IPS DF 4.7 (cell line): ENCODE measurements at regions not wholly inside any gene's neighbourhood (a gene's known extent, or its start where the extent isn't known, plus 50 kb on each side); places are given as distances from the start of the nearest gene placed in this dataset.

Source experiments
- DNase-seq: peaks from one replicate; pipeline ENCODE4 v3.0.0-alpha.2; 2013; ENCODE audit warnings: low spot score; ENCODE audit errors: extremely low read depth

DNA sequence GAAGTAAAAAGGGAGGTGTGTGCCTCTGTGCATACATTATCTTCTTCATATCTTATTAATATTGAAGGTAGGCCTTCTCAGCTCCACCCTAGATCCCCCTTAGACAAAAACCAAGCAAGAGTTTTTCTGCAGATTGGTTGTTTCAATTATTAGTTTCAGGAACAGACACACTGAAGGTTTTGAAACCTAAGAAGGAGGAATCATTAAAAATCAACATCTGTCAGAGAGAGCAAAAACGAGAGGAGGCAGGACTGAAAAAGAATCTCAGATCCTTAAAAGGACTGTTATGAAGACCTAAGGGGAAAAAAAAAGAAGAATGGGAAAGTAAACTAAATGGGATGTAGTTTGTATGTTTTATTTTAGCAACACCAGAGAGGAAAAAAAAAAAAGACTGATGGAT is 560.8 kb upstream of the JAG1 start:
- DNase-seq: no peak

DNA sequence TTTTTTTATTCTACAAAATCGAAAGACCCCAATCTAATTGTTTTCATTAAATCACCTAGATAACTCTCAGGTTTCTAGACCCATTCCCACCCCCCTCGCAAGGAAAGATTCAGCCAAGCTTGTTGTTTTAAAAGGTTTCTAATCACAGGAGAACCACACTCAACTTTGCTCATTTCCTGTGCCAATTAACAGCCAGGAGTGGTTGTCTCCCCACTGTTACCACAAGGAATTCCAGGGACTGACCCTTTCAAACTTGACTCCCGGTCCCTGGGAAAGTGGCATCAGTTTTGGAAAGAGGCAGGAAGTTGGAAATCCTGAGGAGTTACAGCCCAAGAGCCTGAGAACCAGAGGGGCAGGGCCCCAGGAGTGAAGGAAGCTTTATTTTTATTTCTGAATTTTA is 561.3 kb upstream of the JAG1 start:
- DNase-seq: peak; percentile 19

DNA sequence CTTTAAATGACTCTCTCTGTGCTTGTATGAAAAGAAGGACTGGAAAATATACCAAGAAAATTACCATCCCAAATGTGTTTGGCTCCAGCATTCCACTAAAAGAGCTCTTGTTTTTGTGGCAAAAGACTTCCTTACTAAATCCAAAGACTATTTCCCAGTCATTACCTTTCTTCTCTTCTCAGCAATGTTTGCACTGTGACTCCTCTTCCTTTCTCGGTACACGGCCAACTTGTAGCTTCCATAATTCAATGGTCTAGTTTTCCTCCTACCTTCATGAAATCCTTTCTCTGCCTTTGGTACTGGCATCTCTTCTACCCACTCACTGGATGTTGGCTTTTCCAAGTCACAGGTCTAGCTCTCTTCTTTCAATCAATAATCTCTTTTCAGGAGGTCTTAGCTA is 568.5 kb upstream of the JAG1 start:
- DNase-seq: no peak

DNA sequence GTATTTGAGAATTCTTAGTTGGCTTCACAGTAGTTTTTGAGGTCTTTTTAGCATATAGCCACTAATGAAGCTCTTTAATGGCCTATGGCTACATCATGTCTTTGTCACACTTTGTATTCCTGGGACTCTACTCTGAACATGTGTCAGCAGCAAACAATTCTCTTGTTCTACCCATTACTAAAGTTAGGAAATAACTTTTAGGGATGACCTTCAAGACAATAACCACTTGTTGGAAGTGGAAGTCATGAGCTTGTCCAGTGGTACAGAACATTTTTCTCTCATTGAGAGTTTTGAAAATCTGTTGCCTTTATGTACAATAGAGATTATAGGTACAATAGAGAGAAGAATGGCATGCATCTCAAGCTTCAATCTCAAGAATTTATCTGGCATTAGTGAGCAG is 571.6 kb upstream of the JAG1 start:
- DNase-seq: no peak

DNA sequence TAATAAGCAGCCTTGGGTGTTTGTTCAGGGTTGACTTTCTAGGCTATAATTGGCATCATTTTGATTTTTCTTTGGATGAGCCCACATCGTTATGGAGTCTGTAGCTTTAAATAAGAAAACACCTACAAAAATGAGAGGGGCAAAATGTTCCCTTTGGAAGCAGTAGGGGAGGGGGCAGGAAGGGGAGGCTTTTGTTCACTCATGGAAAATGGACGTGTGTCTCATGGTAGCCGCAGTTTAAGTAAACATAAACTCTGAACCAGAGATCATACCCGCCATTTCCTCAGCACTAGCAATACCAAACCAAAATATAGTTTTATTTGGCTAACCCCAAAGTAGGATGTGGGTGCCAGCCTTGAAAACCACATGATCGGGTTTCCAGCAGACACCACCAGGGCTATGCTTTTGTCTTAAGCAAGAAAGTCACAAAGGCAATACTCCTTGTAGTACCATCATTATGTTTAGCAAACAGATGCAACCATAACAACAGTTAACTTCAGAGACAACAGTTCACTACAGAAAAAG is 572.5 kb upstream of the JAG1 start:
- DNase-seq: no peak

DNA sequence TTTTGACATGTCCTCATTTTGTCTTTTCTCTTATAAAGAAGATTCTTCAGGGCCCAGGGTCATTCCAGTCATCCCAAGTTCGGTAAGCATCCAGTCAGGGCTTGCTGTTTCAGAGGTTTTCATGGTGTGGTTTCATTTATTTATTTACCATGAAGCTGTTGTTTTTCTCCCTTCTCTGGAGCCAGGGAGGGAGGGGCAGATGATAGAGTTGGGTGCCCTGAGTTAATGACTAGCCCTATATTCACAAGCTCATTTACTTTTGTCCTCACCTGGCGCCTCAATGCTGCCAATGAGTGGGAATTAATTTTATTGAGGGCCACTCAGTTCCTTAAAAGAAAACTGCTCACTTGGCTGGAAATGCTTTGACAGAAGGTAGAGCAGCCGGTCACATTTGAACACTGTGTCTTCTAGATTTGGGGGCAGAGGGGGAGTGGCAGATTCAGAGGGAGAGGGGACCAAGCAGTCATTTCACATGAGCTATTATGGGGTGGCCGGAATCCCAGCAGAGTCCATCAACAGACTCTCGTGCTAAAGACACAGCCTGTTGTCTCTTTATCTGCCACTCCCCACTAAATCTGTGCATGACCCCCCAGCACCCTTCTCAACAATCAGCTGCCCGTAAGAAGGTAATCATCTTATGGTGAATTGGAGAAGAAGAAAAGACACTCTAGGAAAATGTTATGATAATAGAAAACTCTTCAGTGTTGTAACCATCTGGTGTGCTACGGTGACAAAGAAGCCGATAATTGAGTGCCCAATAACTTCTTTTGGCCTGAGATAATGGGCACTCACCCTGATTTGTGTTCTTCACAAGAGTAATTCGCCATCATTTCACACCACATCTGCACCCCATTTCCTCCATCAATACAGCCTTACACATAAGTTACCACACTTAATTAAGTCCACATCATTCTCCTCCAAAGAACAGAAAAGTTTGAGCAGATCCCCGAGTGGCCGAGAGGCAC is 573.5 kb upstream of the JAG1 start:
- no peak for DNase-seq

DNA sequence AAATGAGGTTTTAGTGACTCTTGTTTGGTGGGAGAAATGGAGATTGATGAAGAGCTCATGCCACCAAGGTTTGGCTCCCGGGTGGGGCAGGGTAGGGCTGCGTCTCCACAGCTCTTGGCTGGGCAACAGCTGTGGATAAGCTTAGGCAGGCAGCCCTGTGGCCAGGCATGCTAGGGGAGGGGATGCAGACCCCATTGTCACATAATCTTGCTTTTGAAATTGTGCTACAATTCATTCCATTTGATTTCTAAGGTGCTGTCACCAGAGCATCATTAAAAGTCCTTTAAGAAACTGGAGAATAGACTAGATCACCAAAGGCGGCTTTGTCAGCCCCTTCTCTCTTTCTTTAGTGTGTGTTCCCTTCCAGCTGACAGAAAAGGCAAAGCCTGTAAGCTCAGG is 574.2 kb upstream of the JAG1 start:
- no peak for DNase-seq

DNA sequence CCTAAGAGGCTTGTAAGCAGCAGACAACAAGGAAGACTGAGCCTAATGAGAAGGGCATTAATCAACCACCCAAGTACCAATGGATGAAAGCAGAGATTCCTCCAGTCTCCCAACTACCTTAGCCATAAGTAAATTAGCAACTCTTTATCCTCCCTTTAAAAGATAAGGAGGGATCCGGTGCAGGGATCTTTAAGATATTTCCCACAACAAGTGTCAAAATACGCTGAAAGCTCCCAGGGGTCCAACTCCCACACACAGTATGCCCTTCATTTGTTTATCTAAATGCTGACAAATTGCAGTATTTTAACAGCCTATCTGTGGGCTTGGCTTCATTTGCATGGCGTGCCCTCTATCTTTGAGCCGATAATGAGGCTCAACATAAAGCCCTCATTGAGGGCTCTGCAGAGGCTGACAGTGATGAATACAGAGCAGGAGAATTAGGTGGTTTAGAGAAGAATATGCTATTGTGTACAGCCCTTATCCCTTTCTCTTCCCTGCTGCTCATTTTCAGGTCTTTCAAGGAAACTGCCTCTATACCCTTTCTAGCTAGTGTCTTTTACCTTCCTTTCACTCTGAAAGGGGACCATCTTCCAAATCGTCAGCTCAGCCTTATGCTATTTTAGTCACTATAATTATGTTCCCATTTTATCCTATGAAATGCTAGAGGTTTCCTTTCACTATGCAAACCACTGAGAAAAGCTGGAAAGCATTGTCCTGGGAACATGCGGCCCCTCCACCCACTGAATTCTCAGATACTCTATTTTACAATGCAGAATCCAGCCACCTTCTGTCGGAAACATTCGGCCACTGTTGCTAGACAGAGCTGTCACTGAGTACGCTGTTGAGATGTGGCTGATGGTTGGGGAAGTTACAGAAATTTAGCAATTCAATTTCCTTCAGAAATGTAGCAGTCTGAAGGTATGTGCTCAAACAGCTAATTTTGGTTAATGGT is 575.2 kb upstream of the JAG1 start:
- DNase-seq: no peak

DNA sequence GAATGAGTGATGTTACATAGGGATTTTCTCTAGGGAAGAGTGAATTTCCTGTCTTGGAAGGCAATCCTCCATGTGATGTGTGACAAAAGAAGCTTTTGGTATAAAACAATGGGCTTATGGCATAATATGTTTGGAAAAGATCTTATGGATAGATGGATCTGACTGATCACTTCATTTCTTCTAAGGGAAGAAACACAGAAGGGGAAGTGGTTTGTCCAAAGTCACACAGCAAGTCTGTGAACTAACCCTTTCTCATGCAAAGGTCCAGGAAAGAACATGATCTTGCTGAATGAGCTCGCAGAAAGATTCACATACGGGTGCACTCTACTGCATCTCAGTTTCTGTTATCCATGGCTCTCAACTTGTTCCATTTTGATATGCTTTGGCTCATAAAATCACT is 575.9 kb upstream of the JAG1 start:
- no peak for DNase-seq

DNA sequence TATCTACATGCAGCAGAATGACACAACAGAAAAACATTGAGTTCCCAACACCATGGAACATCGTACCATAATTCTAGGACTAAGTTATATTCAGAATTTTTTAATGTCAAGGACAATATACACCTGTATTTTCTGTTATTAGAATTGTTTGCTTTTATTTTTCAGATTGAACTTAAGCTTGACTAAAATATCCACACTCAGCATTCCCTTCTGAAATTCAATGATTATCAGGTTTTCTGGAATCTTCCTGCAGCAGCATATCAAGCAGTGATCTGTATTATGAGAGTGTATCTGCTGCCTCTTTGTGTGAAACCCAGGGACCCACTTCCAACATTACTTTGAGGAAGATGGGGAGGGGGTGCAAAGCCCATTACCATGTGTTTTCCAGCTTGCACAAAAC is 578.6 kb upstream of the JAG1 start:
- no peak for DNase-seq

DNA sequence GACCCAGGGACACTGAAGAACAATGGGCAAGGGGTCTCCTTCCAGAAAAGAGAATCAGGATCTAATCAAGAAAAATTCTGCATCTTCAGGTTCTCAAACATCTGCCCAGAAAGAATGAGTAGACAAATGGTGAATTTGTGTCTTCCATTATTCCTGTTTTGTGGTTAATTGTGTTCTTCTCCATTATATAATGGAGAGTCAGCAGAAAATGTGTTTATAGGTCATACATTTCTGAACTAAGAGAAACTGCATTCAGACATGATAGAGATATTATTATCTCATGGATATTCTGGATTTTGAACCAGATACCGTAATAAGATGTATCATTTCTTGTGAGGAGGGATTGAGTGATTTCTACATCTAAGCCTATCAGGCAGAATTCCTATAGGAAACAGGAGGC is 581.7 kb upstream of the JAG1 start:
- no peak for DNase-seq

DNA sequence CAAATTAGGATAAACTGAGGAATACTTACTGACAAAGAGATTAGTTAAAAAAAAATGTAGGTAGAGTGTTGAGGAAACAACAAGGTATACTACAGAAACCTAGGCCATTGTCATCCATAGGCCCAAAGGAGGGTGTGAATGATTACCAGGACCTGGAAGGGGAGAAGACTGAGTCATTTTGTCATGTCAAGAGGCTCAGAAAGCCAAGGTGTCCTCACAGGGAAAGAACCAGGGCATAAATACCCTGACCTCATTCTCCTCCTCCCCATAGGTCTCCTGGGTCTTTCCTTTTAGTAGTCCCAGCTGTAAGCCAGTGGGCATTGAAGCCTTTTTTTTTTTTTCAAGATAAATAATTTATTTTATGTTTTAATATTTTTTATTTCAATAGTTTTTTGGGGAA is 582.1 kb upstream of the JAG1 start:
- no peak for DNase-seq

DNA sequence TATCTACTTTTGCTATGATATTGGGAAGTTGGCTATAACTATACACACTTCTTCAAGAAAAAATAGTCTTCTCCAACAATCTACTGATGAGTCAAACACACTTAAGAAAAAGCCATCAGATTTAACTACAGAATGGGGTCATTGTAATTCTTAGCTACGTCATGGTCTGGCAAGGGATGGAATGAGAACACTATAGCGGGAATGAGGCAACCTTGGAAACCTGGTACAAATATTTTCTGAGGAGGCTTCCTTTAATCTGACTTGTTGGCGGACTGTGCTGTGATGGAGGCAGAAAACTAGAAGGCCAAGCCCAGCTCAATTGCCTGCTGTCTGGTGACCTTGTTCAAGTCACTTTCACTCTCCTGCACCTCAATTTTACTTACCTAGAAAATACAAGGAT is 586.8 kb upstream of the JAG1 start:
- DNase-seq: no peak

DNA sequence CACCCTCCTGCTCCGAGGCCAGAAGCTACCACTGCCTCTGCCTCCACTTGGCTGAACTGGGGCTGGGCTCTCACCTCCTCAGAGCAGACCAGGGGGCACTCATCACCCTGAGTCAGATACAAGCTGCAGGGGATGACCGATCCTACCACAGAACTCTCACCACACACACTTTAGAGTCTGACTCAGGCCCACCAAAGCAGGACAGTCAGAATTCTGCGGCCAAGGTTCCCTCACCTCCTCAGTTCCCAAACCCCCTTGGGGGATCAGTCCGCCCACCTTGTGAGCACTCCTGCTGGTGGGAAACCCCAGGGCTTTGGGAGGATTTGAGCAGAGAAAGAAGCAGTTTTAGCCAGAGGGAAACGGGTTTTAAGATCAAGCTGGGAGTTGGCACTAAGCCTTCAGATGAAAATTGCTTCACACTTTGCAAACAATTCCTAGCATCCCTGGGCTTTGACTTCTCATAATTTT is 587.8 kb upstream of the JAG1 start:
- no peak for DNase-seq

DNA sequence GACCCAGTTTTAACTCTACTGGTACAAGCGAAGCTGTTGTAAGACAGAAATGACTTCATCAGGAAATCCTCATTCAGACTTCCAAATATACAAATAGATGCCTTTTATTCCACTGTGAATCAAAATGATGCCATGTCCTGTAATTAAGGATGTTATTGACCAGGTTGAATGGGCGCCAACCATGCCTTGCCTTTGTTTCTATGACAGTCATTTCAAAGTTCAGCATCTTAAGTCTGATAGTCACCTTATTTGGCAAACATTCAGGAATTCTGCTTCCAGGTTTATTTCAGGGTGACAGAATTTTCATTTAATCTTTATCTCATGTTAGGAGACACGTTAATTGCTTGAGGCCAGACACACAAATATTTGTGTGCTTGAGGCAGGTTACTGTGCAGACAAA is 592.8 kb upstream of the JAG1 start:
- DNase-seq: no peak

DNA sequence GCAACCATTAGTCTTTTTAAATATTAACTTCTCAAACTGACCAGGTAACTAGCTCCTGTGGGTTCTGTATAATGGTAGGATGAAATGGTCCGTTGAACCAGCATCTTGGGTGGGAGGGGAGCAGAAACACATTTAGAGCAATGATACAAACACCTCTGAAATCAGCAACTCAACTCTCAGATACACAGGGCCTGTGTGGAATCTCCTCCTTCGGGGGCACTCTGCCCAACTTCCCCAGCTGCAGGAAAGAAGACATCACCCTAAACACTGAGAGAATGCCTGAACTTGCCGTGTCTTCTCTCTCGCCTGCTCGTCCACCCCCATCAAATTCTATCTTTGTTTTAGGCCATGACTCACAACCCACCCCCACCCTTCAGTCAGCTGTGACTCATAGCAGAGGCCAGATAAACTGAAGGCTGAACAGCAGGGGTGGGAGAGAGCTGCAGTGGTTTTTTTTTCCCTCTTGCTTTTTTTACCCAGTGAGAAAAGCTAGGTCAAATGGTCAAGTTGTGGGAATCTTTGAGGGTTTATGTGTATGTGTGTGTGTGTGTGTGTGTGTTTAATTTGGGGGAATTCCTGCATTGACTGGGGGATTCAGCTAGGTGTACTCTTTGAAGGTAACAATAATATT is 593.4 kb upstream of the JAG1 start:
- no peak for DNase-seq

DNA sequence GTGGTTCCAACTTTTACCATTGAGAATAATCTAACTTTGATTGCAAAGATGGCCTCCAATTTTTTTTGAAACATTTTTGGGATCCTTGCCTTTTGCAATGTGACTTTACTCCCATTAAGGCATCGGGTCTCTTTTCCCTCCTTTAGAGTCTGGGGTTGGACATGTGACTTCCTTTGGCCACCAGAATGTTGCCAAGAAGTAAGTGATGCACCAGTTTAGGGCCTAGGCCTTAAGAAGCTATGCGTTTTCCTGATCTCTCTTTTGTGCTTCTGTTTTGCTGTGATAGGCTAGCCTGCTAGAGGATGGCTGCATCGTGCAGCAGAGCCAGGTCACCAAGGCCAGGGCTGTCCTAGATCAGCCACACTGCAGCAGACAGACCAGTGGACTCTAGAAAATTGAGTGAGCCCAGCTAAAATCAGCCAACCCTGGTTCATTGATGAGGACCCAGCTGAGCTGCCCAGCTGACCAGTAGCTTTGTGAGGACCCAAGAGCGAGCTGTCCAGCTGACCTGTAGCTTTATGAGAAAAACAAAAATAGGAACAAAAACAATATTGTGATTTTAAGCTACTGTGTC is 594.0 kb upstream of the JAG1 start:
- DNase-seq: no peak

DNA sequence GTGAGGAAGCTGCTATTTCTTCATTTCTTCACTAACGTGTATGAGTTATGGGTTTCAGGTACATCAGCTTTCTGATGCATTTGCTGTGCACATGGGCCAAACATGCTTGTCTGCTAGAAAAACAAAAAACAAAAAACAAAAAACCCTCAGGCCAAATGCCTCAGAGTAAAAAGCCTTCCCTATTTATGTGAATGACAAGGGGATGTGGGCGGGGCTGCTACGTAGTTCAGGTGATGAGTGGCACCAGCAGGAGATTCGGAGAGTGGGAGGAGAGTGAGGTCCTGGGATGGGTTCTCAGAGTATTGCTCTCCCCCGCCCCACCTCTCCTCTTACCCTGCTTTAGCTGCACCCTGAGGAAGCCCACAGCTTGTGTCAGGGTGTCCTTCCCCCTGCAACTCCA is 596.8 kb upstream of the JAG1 start:
- no peak for DNase-seq

DNA sequence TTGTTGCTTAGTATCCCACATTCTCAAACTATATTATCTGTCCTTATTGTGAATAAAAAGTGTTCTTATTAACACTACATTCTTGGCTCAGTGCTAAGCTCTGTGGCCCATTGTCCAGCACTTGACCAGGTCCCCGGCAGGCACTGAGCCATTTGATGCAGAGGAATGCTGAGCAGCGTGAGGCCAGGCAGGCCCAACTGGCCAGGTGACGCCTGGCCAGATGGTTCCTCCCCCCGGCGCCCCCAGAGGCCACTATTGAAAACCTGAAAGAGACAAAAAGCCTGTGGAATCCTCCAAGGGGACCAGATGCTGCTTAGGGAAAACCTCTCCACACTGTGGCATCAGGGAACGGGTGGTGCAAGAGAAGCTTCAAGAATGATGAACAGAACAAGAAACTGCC is 597.5 kb upstream of the JAG1 start:
- DNase-seq: no peak

DNA sequence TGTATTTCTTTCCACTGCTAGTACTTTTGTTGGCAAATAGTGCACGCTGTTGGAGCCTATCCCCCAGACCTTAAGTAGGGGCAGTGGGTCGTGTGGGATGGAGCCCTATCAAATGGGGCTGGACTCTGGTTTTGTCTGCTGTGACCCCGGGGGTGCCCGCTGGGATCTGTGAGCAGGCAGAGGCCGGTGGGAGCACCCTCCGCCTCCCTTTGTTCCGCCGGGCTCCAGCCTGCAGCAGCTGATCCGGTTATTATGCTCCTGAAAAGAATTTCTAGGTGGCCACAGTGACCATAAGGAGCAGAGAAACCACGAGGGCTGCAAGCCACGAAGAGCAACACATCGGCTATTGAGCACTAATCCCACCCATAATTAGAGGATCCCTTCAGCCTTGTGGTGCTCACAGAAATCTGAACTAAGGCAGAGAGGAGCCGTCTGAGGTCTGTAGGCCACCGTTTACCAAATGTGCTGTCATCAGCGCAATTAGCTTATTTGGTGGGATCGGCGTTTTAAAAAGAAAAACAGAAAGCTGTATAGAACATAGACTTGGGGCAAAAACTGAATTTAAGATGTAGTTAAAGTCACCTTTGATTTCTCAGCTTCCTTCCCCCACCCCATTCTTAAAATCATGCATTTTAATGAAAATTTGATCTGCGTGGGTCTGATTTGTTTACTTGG is 598.3 kb upstream of the JAG1 start:
- DNase-seq: no peak
